NCI-H345 treated with DMSO at 0.1 percent for 48 hours (cell line): ENCODE measurements at regions not wholly inside any gene's neighbourhood (a gene's known extent, or its start where the extent isn't known, plus 50 kb on each side); places are given as distances from the start of the nearest gene placed in this dataset.

Experiments used
- DNase-seq: peaks from one replicate; lab custom pipeline; 2025; ENCODE audit not compliant: unreplicated experiment; lab: John Stamatoyannopoulos, UW

- DNase-seq: no peak
These were observed 125.3 kb upstream of the STMND1 start for GRCh38 chr6:16976385-16977183.

DNA sequence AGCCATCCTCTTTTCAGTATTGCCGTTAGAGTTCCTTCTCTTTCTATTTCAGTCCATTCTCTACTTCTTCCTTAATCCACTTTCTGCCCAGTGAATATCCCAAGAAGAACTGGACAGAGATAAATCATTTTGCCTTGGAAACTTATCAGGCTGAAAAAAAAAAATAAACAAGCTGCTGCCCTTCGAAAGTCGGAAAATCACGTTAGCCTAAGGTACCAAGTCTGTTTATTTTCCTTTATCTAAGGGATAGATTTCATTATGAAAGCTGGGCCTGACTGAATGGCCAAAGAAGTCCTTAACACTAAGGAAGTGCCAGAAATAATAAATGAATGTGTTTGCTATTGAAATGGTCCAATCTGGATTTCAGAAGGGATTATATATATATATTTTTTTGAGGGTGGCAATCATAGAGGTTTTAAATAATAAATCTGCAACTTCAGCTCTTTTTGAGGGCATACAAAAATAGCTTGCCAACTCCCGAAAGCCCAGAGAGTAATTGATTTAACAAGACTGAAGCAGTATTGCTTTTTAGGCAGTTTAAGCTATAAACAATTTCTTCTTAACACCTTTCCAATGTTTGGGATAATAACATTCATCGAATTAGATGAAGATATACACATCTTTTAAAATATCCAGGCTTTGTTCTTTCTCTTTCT, 127.0 kb upstream of the STMND1 start:
- DNase-seq: no peak

DNA sequence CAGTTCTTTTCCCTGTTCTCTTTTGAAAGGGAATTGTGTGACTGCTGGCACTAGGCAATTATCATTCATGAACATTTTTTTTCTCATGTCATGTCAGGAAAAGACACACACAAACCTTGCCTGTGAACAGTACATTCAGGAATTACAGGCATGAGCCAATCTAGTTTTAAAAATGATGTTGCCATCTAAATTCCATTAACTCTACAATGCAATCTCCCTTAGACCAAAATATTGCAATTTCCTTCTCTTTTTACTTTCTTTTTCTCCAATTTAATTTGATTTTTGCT, 127.5 kb upstream of the STMND1 start:
- DNase-seq: no peak

DNA sequence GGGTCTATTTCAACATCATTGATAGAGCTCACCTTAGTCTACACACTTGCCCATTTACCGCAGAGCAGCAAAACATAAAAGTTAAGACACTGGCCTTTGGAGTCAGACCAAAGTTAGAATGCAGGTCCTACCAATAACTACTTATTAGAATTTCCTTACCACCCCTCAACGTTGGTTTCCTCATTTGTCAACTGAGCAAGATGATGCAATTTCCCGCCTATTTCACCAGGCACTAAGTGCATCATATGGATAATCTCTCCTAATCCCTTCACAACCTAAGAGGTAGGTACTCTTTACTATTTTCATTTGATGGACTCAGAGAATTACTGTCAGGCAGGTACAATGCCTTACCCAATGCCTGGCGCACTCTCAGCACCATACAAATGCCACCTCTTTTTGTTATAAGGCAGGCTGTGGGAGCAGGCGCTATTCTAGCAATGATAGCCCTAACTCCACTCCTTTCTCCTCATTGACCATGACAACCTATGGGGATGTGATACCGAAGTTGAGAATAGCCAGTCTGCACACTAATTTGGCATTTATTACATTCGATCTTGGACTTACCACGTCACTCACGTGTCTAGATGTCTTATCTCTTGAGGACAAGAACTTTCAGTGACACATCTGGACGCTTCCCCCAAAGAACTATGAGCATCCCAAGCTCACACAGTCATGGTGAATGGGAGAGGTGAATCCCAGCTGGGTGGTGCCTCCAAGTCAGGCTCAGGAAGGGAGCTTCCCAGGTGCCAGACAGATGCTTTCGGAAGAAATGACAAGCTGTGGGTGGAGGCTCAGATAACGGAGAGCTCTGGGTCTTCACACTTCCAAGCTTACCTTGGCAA, 128.1 kb upstream of the STMND1 start:
- no peak for DNase-seq

GRCh38 chr6:16973051-16973450, 128.8 kb upstream of the STMND1 start:
- no peak for DNase-seq

DNA sequence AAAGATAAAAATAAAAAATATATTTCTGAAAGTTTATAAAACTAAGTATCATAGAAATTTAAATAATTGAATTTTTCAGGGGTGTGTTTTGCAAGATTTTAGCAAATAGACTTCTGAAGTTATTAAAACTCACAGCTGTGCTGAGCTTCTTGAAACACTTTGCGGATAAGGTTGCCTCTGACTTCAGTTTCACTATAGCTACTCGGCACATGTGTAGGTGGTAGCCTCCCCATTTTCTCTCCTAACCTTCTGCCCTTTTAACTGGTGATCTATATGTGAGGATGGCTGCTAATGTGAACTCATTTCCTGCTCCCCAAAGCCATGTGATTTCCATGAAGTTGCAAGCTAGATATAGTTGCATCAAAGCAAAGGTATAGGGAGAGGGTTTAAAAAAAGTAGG, 129.3 kb upstream of the STMND1 start:
- DNase-seq: no peak

DNA sequence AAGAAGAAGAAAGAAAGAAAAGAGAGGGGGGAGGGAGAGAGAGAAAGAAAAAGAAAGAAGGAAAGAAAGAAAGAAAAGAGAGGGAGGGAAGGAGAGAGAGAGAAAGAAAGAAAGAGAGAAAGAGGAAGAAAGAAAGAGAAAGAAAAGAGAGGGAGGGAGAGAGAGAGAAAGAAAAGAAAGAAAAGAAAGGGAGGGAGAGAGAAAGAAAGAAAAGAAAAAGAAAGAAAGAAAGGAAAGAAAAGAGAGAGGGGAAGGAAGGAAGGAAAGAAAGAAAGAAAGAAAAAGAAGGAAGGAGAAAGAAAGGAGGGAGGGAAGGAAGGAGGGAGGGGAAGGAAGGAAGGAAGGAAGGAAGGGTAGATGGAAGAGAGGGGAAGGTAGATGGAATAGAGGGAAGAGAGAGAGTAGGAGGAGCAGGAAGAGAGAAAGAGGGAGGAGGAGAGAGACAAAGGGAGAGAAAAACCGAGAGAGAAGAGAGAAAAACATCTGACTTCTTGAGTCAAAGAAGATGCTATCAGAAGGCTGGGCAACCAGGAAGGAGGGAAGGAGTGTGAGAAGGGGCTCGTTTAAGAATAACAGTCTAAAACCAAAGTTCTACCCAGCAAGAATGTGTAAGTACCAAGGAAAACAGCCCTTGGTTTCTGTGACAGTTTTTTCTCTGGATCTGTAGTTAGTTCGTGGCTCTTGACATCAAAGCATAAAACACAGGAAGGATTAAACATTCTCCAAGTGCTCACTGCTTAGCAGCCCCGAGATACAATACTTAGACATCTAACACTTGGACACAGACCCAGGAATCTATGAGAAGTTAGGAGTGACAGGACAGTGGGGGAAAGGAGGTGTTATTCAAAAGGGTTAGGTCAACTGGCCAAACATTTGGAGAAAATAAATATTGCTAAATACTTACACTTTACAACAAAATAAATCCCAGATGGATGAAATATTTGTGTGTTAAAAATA, 131.9 kb upstream of the STMND1 start:
- DNase-seq: no peak

DNA sequence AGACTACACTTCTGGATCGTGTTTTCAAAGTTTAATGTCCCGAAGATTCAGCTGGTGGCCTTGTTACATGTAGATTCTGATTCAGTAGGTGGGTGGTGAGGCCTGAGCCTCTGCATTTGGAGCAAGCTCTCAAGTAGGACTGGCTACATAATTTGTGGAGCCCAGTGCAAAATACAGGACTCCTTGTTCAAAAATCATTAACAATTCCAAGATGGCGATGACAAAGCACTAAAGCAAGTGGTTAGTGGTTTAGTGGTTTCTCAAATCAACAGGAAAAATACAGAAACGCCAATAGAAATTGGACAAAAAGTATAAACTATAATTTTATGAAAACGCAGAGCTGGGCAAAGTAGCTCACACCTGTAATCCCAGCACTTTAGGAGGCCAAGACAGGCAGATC, 133.7 kb upstream of the STMND1 start:
- no peak for DNase-seq

DNA sequence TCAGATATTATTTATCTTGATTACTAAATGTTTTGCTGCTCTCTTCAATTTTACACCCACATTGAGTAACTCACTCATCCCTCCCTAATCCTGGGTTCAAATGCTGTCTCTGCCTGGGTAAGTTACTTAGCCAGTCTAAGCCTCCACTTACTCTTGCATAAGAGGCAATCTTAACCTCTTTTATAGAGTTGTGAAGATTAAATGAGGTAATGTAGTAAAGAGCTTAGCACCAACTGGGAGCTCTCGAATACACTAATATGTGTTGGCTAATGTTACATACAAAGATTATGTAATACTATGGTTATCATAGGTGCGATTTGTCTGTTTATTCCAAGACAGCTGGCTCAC, 134.4 kb upstream of the STMND1 start:
- no peak for DNase-seq

DNA sequence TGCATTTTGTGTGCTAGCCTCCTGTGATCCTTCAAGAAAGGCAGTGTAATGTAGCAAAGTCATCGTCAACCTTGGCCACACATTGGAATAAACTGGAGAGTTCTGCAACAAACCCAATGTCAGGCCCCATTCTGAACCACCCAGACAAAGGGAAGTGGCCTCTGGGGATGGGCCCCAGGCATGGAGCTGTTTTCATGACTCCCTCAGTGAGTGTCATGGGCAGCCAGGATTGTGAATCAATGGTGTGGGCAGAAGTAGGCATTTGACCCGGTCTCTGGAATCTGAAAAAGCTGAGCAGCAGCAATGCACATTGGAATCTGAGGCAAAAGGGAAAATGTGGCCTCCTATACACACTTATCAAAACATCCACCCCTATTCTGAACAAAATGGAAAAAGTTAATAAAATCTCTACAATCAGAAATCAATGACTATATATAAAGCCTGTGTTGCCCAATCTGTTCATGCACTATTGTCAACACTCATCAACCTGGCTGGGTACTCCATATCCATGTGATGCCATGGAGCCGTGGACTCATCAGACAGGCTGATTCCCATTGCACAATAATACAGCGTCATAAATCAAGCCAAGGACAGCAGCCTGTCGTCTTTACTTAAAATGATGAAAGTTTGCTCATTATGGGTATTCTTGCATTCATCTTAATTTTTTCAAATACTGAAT, 134.9 kb upstream of the STMND1 start:
- no peak for DNase-seq

DNA sequence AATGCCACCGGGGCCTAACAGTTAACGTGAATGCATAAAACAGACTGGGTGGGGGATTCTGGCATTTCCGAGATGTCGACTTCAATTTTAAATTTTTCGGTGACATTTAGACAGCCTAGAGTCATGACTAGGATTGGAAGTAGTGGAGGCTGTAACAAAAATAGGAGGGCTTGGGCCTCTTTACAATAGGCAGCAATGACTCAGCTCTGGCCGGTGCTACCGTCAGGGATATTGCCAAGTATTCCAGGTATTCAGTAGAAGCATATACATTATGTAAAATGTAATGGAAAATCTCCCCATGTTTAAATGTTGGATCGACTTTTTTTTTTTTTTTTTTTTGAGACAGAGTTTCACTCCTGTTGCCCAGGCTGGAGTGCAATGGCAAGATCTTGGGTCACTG, 136.2 kb upstream of the STMND1 start:
- DNase-seq: no peak

- peak; percentile 34 for DNase-seq
These were observed 137.0 kb upstream of the STMND1 start for GRCh38 chr6:16964553-16965499.

GRCh38 chr6:16961577-16961976, 140.3 kb upstream of the STMND1 start:
- no peak for DNase-seq

DNA sequence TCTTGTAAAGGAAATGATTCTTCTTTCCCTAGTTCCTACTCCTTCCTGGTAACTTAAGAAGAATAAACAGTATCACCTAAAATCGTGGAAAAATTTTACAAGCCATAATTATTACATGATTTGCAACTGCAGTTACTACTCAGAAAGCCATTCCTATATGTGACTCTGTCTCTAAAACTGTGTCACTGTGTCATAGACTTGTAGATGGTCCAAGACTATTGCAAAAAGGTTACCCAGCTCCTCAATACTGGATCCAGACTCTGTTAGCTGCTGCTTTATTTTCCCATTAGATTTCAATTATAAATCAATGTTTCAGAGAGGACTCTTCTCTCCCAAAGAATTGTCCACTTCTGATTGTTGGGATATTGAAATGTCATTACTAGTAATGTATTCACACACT, 142.1 kb upstream of the STMND1 start:
- no peak for DNase-seq

DNA sequence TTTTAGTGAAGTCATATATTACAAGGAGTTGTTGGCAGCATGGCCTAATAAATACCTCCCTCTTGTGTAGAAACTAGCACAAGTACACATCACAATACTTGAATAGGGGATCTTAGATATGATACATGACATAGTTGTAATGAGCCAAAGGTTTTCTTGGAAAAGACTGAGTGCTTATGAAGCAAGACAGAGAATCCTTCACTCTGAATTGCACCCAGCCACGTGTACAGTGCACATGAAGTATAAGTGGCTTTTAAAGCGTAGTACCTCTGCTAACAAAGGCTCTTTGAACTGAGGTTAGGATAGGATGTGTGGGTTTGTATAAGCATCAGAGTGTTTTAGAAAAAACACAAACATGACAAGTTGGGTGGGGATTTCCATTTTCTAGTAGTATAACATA, 145.5 kb upstream of the STMND1 start:
- DNase-seq: no peak

DNA sequence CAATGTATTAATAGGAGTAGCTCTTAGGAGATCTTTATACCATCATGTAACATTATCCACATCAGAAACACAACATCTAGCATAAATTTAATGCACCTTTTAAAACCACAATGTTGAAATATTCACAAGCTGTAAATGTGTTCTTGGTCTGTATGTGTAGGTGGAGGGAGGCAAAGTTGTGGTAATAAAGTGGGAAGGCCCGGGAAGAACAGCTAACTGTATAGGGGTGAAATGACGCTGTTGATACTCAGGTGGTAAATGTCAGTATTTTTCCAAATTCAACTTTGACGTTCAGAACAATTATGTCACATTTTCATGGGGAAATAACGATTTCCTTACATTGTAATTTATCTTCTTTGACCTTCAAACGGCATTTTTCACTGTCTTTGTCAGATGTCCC, 146.0 kb upstream of the STMND1 start:
- DNase-seq: no peak

GRCh38 chr6:16953905-16954304, 147.9 kb upstream of the STMND1 start:
- DNase-seq: no peak

GRCh38 chr6:16953446-16953845, 148.4 kb upstream of the STMND1 start:
- DNase-seq: no peak

- no peak for DNase-seq
These were observed 150.9 kb upstream of the STMND1 start for GRCh38 chr6:16950825-16951495.
